Body of pancreas (tissue), 4 donors: ENCODE measurements at regions not wholly inside any gene's neighbourhood (a gene's known extent, or its start where the extent isn't known, plus 50 kb on each side); places are given as distances from the start of the nearest gene placed in this dataset.

ENCODE experiments used
- ATAC-seq: fragments of 150-250 bp; one replicate; pipeline ENCODE4 v1.9.1; 2016
- DNase-seq, 4 donors: peaks; one replicate each; pipeline ENCODE4 v3.0.0-alpha.2; 2019
- H3K27ac ChIP-seq, 4 donors: fragments of 200-600 bp; sonication (generic); 1 replicate in 3 of 4; 2 replicates in 1 of 4; pipeline versions ENCODE4 v1.5.1 to v1.6.1; 2016 to 2019; ENCODE audit warnings: mild to moderate bottlenecking in 1 of 4, mixed read lengths in 1 of 4, moderate library complexity in 1 of 4
- H3K27me3 ChIP-seq, 2 donors: fragments of 200-600 bp; sonication (generic); one replicate each; pipeline ENCODE4 v1.6.0; 2016; ENCODE audit warnings: mild to moderate bottlenecking in 1 of 2
- H3K36me3 ChIP-seq, 2 donors: fragments of 200-600 bp; sonication (generic); replicated peaks in 1 of 2; 2 replicates each; pipeline ENCODE4 v1.5.1; 2016; ENCODE audit warnings: low read depth in 2 of 2; ENCODE audit not compliant: insufficient read depth in 1 of 2
- H3K4me1 ChIP-seq: fragments of 200-600 bp; sonication (generic); one replicate; pipeline ENCODE4 v1.6.0; 2016
- H3K4me3 ChIP-seq, 2 donors: fragments of 200-600 bp; sonication (generic); 1 replicate in 1 of 2; 2 replicates in 1 of 2; pipeline ENCODE4 v1.5.1; 2016 to 2019
- H3K9me3 ChIP-seq, 3 donors: fragments of 200-600 bp; sonication (generic); 1 replicate in 2 of 3; 2 replicates in 1 of 3; pipeline ENCODE4 v1.5.1; 2016
- CTCF ChIP-seq, 7 experiments: fragments of 450-650 bp in 4 of 7; fragments of 200-600 bp in 3 of 7; sonication (generic) in 3 of 7; IDR thresholded peaks; one replicate each; pipeline ENCODE4 v1.5.1; 2016 to 2019; ENCODE audit warnings: antibody characterized with exemption in 7 of 7
- POLR2A ChIP-seq, 3 donors: fragments of 450-650 bp; IDR thresholded peaks; one replicate each; pipeline ENCODE4 v1.6.1; 2016; ENCODE audit warnings: antibody characterized with exemption in 3 of 3, mild to moderate bottlenecking in 2 of 3
- WGBS, 2 donors: methylation state at CpG; one replicate each; pipeline ENCODE4 v1.1.5; 2017; 5-methylcytosine and 5-hydroxymethylcytosine counted together
- intact Hi-C: fragments of 100-400 bp; cut with DNase I; formaldehyde crosslinking; loops from one replicate; pipeline ENCODE4 v1.15.1; 2023

- 82 to 90% methylated on average over 1 of the region's 1 CpG for WGBS, 2 donors
- Histone ChIP-seq H3K27ac (no peak overlapping the region), H3K4me3 (no peak overlapping the region), H3K36me3 (no peaks in the 10 kb centered on the region), H3K27me3 (no peaks in the 10 kb centered on the region), H3K9me3 (no peaks in the 10 kb centered on the region), H3K4me1 (no peaks in the 10 kb centered on the region)
- intact Hi-C loops, result no loop called here
- ATAC-seq (no peak), DNase-seq (no peak)
- no peak for TF ChIP-seq POLR2A (IDR thresholded peaks at IDR 0.05)
- TF ChIP-seq CTCF (IDR thresholded peaks at IDR 0.05), result no peak
Measured at GRCh38 chr2:155162494-155162893, 464.0 kb downstream of the KCNJ3 start.

GRCh38 chr2:155161314-155161713 is 462.8 kb downstream of the KCNJ3 start:
- no peak overlapping the region for H3K4me3 ChIP-seq
- H3K27ac ChIP-seq, result no peak overlapping the region
- H3K9me3 ChIP-seq, result no peaks in the 10 kb centered on the region
- H3K36me3 ChIP-seq, result no peaks in the 10 kb centered on the region
- DNase-seq, result no peak
- no peak for ATAC-seq
- intact Hi-C loops, result no loop called here
- TF ChIP-seq CTCF (IDR thresholded peaks at IDR 0.05) (no peak), POLR2A (IDR thresholded peaks at IDR 0.05) (no peak)
- no peaks in the 10 kb centered on the region for H3K4me1 ChIP-seq
- H3K27me3 ChIP-seq, result no peaks in the 10 kb centered on the region

- no peak for ATAC-seq
- H3K27me3 ChIP-seq, result no peaks in the 10 kb centered on the region
- H3K36me3 ChIP-seq, result no peaks in the 10 kb centered on the region
- no peak for DNase-seq
- H3K4me1 ChIP-seq, result no peaks in the 10 kb centered on the region
- no peak overlapping the region for H3K27ac ChIP-seq
- no peaks in the 10 kb centered on the region for H3K9me3 ChIP-seq
- TF ChIP-seq CTCF (IDR thresholded peaks at IDR 0.05) (no peak), POLR2A (IDR thresholded peaks at IDR 0.05) (no peak)
- intact Hi-C loops, result no loop called here
- 59 to 78% methylated on average over 2 of the region's 2 CpGs for WGBS, 2 donors
- H3K4me3 ChIP-seq, result no peak overlapping the region
Measured at GRCh38 chr2:155157711-155158110, 459.2 kb downstream of the KCNJ3 start.

GRCh38 chr2:155157065-155157464 is 458.6 kb downstream of the KCNJ3 start:
- no peak overlapping the region for H3K4me3 ChIP-seq
- TF ChIP-seq CTCF (IDR thresholded peaks at IDR 0.05) (no peak), POLR2A (IDR thresholded peaks at IDR 0.05) (no peak)
- ATAC-seq (no peak), DNase-seq (no peak)
- intact Hi-C loops, result no loop called here
- no peaks in the 10 kb centered on the region for H3K36me3 ChIP-seq
- no peak overlapping the region for H3K27ac ChIP-seq
- H3K9me3 ChIP-seq, result no peaks in the 10 kb centered on the region
- H3K27me3 ChIP-seq, result no peaks in the 10 kb centered on the region
- WGBS, 2 donors, result 71 to 77% methylated on average over 3 of the region's 3 CpGs
- no peaks in the 10 kb centered on the region for H3K4me1 ChIP-seq

GRCh38 chr2:155151945-155152344 is 453.4 kb downstream of the KCNJ3 start:
- H3K27me3 ChIP-seq, result no peaks in the 10 kb centered on the region
- ATAC-seq (no peak), DNase-seq (no peak)
- 80 to 93% methylated on average over 2 of the region's 2 CpGs for WGBS, 2 donors
- no peak overlapping the region for H3K27ac ChIP-seq
- TF ChIP-seq POLR2A (IDR thresholded peaks at IDR 0.05) (no peak), CTCF (IDR thresholded peaks at IDR 0.05) (no peak)
- intact Hi-C loops, result no loop called here
- H3K4me1 ChIP-seq, result no peaks in the 10 kb centered on the region
- H3K4me3 ChIP-seq, result no peak overlapping the region
- no peaks in the 10 kb centered on the region for H3K9me3 ChIP-seq
- no peaks in the 10 kb centered on the region for H3K36me3 ChIP-seq
